ENCODE measurements at regions not wholly inside any gene's neighbourhood (a gene's known extent, or its start where the extent isn't known, plus 50 kb on each side); places are given as distances from the start of the nearest gene placed in this dataset.
"Not testable (repeated sequence)": the region's sequence is repeated elsewhere in the genome, so short reads cannot be mapped to it uniquely, and the experiment has no call there.

GRCh38 chr10:30529373-30529998 lies 95.5 kb downstream of the MAP3K8 start:
- no peaks in the 10 kb centered on the region for H3K36me3 ChIP-seq (ENCODE audit: insufficient read depth, low read length)
- H3K4me3 ChIP-seq (ENCODE audit: low read depth in 1 of 2, low read length in 2 of 2) = no peak overlapping the region
- H3K9ac ChIP-seq (ENCODE audit: low read length) = no peak overlapping the region
- no peaks in the 10 kb centered on the region for H3K27me3 ChIP-seq (ENCODE audit: control insufficient read depth in 1 of 2, insufficient read depth in 2 of 2, low read length in 2 of 2)
- H3K4me1 ChIP-seq (ENCODE audit: insufficient read depth, low read length) = no peaks in the 10 kb centered on the region
- no peaks in the 10 kb centered on the region for H3K9me3 ChIP-seq (ENCODE audit: low read length)
- H3K27ac ChIP-seq (ENCODE audit: low read depth, low read length) = no peak overlapping the region

DNA sequence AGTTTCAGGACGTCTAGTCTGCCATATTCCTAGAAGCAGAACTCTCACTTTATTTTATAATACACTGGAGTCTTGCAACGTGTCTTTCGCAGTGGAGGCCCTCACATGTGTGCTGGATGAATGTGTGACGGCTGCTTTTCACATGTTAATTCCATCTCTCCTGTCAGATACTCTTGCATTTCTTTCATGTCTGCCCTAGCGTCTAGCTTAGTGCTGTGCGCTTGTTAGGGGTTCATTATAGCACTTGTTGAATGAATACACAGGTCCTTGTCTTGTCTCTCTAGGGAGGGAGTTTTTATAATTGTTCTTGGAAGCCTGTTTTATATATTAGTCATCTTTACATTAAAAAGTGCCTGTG lies 94.4 kb downstream of the MAP3K8 start:
- Histone ChIP-seq H3K27ac (ENCODE audit: low read depth, low read length) (no peak overlapping the region), H3K4me1 (ENCODE audit: insufficient read depth, low read length) (no peaks in the 10 kb centered on the region), H3K27me3 (ENCODE audit: control insufficient read depth in 1 of 2, insufficient read depth in 2 of 2, low read length in 2 of 2) (no peaks in the 10 kb centered on the region), H3K9ac (ENCODE audit: low read length) (no peak overlapping the region), H3K4me3 (ENCODE audit: low read depth in 1 of 2, low read length in 2 of 2) (no peak overlapping the region), H3K9me3 (ENCODE audit: low read length) (no peaks in the 10 kb centered on the region), H3K36me3 (ENCODE audit: insufficient read depth, low read length) (no peaks in the 10 kb centered on the region)

- Histone ChIP-seq H3K4me1 (ENCODE audit: insufficient read depth, low read length) (no peaks in the 10 kb centered on the region), H3K4me3 (ENCODE audit: low read depth in 1 of 2, low read length in 2 of 2) (no peak overlapping the region), H3K27ac (ENCODE audit: low read depth, low read length) (no peak overlapping the region), H3K27me3 (ENCODE audit: control insufficient read depth in 1 of 2, insufficient read depth in 2 of 2, low read length in 2 of 2) (no peaks in the 10 kb centered on the region), H3K9me3 (ENCODE audit: low read length) (no peaks in the 10 kb centered on the region), H3K36me3 (ENCODE audit: insufficient read depth, low read length) (no peaks in the 10 kb centered on the region), H3K9ac (ENCODE audit: low read length) (no peak overlapping the region)
Observed at GRCh38 chr10:30527623-30528428, 93.8 kb downstream of the MAP3K8 start.

DNA sequence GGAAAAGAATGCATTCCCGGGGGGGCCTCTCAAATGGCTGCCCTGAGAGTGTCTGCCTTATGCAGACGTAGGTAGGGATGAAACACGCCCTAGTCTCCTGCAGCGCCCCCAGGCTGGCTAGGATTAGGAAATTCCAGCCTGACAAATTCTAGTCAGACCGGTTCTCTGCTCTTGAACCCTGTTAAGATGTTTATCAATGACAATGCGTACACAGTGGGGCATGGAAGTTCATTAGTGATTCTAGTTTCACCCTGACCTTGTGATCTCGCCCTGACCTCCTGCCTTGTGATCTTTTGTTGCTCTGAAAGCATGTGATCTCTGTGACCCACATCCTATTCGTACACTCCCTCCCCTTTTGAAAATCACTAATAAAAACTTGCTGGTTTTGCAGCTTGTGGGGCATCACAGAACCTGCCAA lies 88.7 kb downstream of the MAP3K8 start:
- not testable (repeated sequence) for H3K27me3 ChIP-seq (ENCODE audit: control insufficient read depth in 1 of 2, insufficient read depth in 2 of 2, low read length in 2 of 2); H3K4me3 ChIP-seq (ENCODE audit: low read depth in 1 of 2, low read length in 2 of 2); H3K9me3 ChIP-seq (ENCODE audit: low read length); H3K4me1 ChIP-seq (ENCODE audit: insufficient read depth, low read length); H3K27ac ChIP-seq (ENCODE audit: low read depth, low read length); H3K9ac ChIP-seq (ENCODE audit: low read length); H3K36me3 ChIP-seq (ENCODE audit: insufficient read depth, low read length)

DNA sequence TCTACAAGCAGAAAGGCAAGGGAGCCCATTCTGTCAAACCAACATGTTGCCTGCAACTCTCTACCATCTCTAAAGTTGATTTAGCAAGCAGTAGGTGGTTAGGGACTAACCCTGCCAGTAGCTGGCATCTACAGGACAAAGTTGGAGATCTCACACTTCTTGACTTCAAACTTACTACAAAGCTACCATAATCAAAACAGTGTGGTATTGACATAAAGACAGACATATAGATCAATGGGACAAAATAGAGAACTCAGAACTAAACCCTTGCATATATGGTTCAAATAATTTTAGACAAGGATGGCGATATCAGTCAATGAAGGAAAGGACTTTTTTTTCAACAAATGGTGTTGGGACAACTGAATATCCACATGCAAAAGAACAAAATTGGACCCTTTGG lies 84.9 kb downstream of the MAP3K8 start:
- no peaks in the 10 kb centered on the region for H3K36me3 ChIP-seq (ENCODE audit: insufficient read depth, low read length)
- no peaks in the 10 kb centered on the region for H3K27me3 ChIP-seq (ENCODE audit: control insufficient read depth in 1 of 2, insufficient read depth in 2 of 2, low read length in 2 of 2)
- H3K9me3 ChIP-seq (ENCODE audit: low read length) = no peaks in the 10 kb centered on the region
- no peak overlapping the region for H3K27ac ChIP-seq (ENCODE audit: low read depth, low read length)
- no peaks in the 10 kb centered on the region for H3K4me1 ChIP-seq (ENCODE audit: insufficient read depth, low read length)
- no peak overlapping the region for H3K4me3 ChIP-seq (ENCODE audit: low read depth in 1 of 2, low read length in 2 of 2)
- H3K9ac ChIP-seq (ENCODE audit: low read length) = no peak overlapping the region

Measured in muscle layer of colon (tissue), 2 donors.